WTC11 (cell line): ENCODE measurements at regions not wholly inside any gene's neighbourhood (a gene's known extent, or its start where the extent isn't known, plus 50 kb on each side); places are given as distances from the start of the nearest gene placed in this dataset.

ENCODE experiments used
- ATAC-seq: fragments of 200-7000 bp; cut with Tn5 transposase; 2 replicates; pipeline ENCODE4 v1.10.0; 2021; ENCODE audit warnings: mild to moderate bottlenecking, moderate library complexity
- CTCF ChIA-PET: fragments of 300-600 bp; sonication (Branson Sonifier 250); formaldehyde crosslinking; loops from one replicate; lab custom pipeline; 2021; ENCODE audit warnings: antibody characterized with exemption; lab: Charles Lee
- POLR2A ChIA-PET: fragments of 350-600 bp; sonication (Branson Sonifier 250); formaldehyde crosslinking; loops from one replicate; lab custom pipeline; 2021; ENCODE audit warnings: antibody characterized with exemption; lab: Charles Lee
- DNase-seq: peaks from one replicate; pipeline ENCODE4 v3.0.0; 2021; ENCODE audit warnings: low spot score
- H3K27ac Mint-ChIP-seq: 2 replicates; pipeline ENCODE4 v1.8.0; 2021; ENCODE audit warnings: mixed read lengths
- H3K27me3 Mint-ChIP-seq: 2 replicates; pipeline ENCODE4 v1.8.0; 2021; ENCODE audit warnings: low read depth, mild to moderate bottlenecking, moderate library complexity, mixed read lengths
- H3K36me3 Mint-ChIP-seq: 2 replicates; pipeline ENCODE4 v1.8.0; 2021; ENCODE audit warnings: mixed read lengths
- H3K4me1 Mint-ChIP-seq: 2 replicates; pipeline ENCODE4 v1.8.0; 2022; ENCODE audit warnings: mixed read lengths
- H3K4me3 Mint-ChIP-seq: 2 replicates; pipeline ENCODE4 v1.8.0; 2021; ENCODE audit warnings: mild to moderate bottlenecking, moderate library complexity, mixed read lengths
- H3K9me3 Mint-ChIP-seq: 2 replicates; pipeline ENCODE4 v1.8.0; 2021; ENCODE audit warnings: mixed read lengths
- ARID4B ChIP-seq: sonication (generic); formaldehyde crosslinking; IDR thresholded peaks from 2 replicates; pipeline ENCODE4 v1.8.0; 2023; ENCODE audit warnings: missing genetic modification reagents, mild to moderate bottlenecking, borderline replicate concordance
- ATF6 ChIP-seq: sonication (generic); formaldehyde crosslinking; IDR thresholded peaks from 2 replicates; pipeline ENCODE4 v1.8.1; 2023; ENCODE audit warnings: mild to moderate bottlenecking, missing genetic modification reagents
- EMX1 ChIP-seq: fragments of 250-450 bp; sonication (Bioruptor Pico); IDR thresholded peaks from 2 replicates; pipeline ENCODE4 v1.8.0; 2021; ENCODE audit warnings: mild to moderate bottlenecking
- HMGA2 ChIP-seq: fragments of 250-450 bp; sonication (Bioruptor Pico); IDR thresholded peaks from 2 replicates; pipeline ENCODE4 v1.4.0; 2021; ENCODE audit warnings: mild to moderate bottlenecking, moderate library complexity
- HMGXB4 ChIP-seq: sonication (generic); formaldehyde crosslinking; IDR thresholded peaks from 2 replicates; pipeline ENCODE4 v1.8.1; 2023; ENCODE audit warnings: mild to moderate bottlenecking, moderate library complexity, missing genetic modification reagents
- RELA ChIP-seq: sonication (generic); formaldehyde crosslinking; IDR thresholded peaks from 2 replicates; pipeline ENCODE4 v1.8.1; 2022; ENCODE audit warnings: missing genetic modification reagents, mild to moderate bottlenecking, borderline replicate concordance
- SOX15 ChIP-seq: fragments of 250-450 bp; sonication (Bioruptor Pico); IDR thresholded peaks from 2 replicates; pipeline ENCODE4 v1.9.0; 2021; ENCODE audit warnings: mild to moderate bottlenecking
- TP53 ChIP-seq: sonication (generic); formaldehyde crosslinking; IDR thresholded peaks from 2 replicates; pipeline ENCODE4 v1.8.1; 2023; ENCODE audit warnings: mild to moderate bottlenecking, missing genetic modification reagents
- ZBTB43 ChIP-seq: sonication (generic); formaldehyde crosslinking; IDR thresholded peaks from 2 replicates; pipeline ENCODE4 v1.8.1; 2023; ENCODE audit warnings: mild to moderate bottlenecking, missing genetic modification reagents
- ZMAT4 ChIP-seq: fragments of 250-450 bp; sonication (Bioruptor Pico); IDR thresholded peaks from 2 replicates; pipeline ENCODE4 v1.9.0; 2021; ENCODE audit warnings: mild to moderate bottlenecking
- ZNF138 ChIP-seq: sonication (generic); formaldehyde crosslinking; conservative IDR thresholded peaks from 2 replicates; pipeline ENCODE4 v1.8.1; 2022; ENCODE audit warnings: mild to moderate bottlenecking, moderate library complexity, missing genetic modification reagents
- ZNF281 ChIP-seq: sonication (generic); formaldehyde crosslinking; IDR thresholded peaks from 2 replicates; pipeline ENCODE4 v1.8.0; 2023; ENCODE audit warnings: mild to moderate bottlenecking, missing genetic modification reagents
- ZNF396 ChIP-seq: fragments of 250-450 bp; sonication (Bioruptor Pico); IDR thresholded peaks from 2 replicates; pipeline ENCODE4 v1.8.0; 2021; ENCODE audit warnings: mild to moderate bottlenecking, moderate library complexity, borderline replicate concordance
- ZNF423 ChIP-seq: fragments of 250-450 bp; sonication (Bioruptor Pico); IDR thresholded peaks from 2 replicates; pipeline ENCODE4 v2.1.2; 2022; ENCODE audit warnings: mild to moderate bottlenecking, moderate library complexity
- ZNF425 ChIP-seq: fragments of 250-450 bp; sonication (Bioruptor Pico); conservative IDR thresholded peaks from 2 replicates; pipeline ENCODE4 v1.9.0; 2021; ENCODE audit warnings: mild to moderate bottlenecking
- ZNF532 ChIP-seq: fragments of 250-450 bp; sonication (Bioruptor Pico); IDR thresholded peaks from 2 replicates; pipeline ENCODE4 v1.9.0; 2021; ENCODE audit warnings: mild to moderate bottlenecking, borderline replicate concordance

- no peaks in the 10 kb centered on the region for H3K27me3 Mint-ChIP-seq
- ChIA-PET CTCF (no interaction called here), POLR2A (no interaction called here)
- TF ChIP-seq ZNF532 (CRISPR knock-in tag), result no peak
- no peak for TF ChIP-seq ZNF138 (CRISPR knock-in tag)
- no peak for TF ChIP-seq ZNF281 (CRISPR knock-in tag)
- TF ChIP-seq ZNF425, result no peak
- TF ChIP-seq RELA (CRISPR knock-in tag), result no peak
- no peak for TF ChIP-seq ARID4B (CRISPR knock-in tag)
- TF ChIP-seq SOX15 (CRISPR knock-in tag), result no peak
- no peak for TF ChIP-seq ZMAT4 (CRISPR knock-in tag)
- no peak for TF ChIP-seq HMGXB4 (CRISPR knock-in tag)
- TF ChIP-seq ZNF423 (CRISPR knock-in tag), result no peak
- no peak for TF ChIP-seq TP53 (CRISPR knock-in tag)
- TF ChIP-seq ZNF396, result no peak
- no peak for TF ChIP-seq HMGA2 (CRISPR knock-in tag)
- no peak for TF ChIP-seq ATF6 (CRISPR knock-in tag)
- no peak for TF ChIP-seq ZBTB43 (CRISPR knock-in tag)
- TF ChIP-seq EMX1 (CRISPR knock-in tag), result no peak
- no peak for DNase-seq
- peaks cover 18% of the 10 kb centered on the region for H3K36me3 Mint-ChIP-seq
- no peak for ATAC-seq
- H3K4me3 Mint-ChIP-seq, result no peak overlapping the region
- H3K27ac Mint-ChIP-seq, result no peak overlapping the region
- peaks cover 23% of the 10 kb centered on the region for H3K9me3 Mint-ChIP-seq
- H3K4me1 Mint-ChIP-seq, result peaks cover 21% of the 10 kb centered on the region
Observed at GRCh38 chr1:81490614-81491013, 310.1 kb upstream of the ADGRL2 start.
